ENCODE measurements at regions not wholly inside any gene's neighbourhood (a gene's known extent, or its start where the extent isn't known, plus 50 kb on each side); places are given as distances from the start of the nearest gene placed in this dataset.

- H3K4me3 ChIP-seq, result no peak overlapping the region
- in situ Hi-C loops (cut with MboI; ENCODE audit: low sequenced_read_pairs in 4 of 4), result no loop called here
- DNase-seq (peak; percentile 7 to 30), ATAC-seq (peak; percentile 88 to 91)
- intact Hi-C loops (cut with DNase I; ENCODE audit: low total_unique reads), result no loop called here
- H3K27me3 ChIP-seq, result no peaks in the 10 kb centered on the region
- peaks cover 0 to 11% (median 0%) of the 10 kb centered on the region in 3 donors for H3K9me3 ChIP-seq
- no peaks in the 10 kb centered on the region for H3K36me3 ChIP-seq
- TF ChIP-seq POLR2A (IDR thresholded peaks at IDR 0.05), result no peak
- TF ChIP-seq CTCF (IDR thresholded peaks at IDR 0.05 in 4 of 5, conservative IDR thresholded peaks at IDR 0.05 in 1 of 5), result no peak
- H3K4me1 ChIP-seq, result peaks cover 4% of the 10 kb centered on the region in 2 donors
- H3K27ac ChIP-seq, result peak overlapping the region in 1 of 4 donors; percentile 46
Observed at GRCh38 chrX:40406330-40406859, 174.4 kb upstream of the ATP6AP2 start.

- H3K9me3 ChIP-seq, result peaks cover 0 to 11% (median 0%) of the 10 kb centered on the region in 3 donors
Observed at GRCh38 chrX:40405399-40405798, 175.4 kb upstream of the ATP6AP2 start.

GRCh38 chrX:40403757-40404156, 177.0 kb upstream of the ATP6AP2 start:
- Histone ChIP-seq H3K4me1 (peaks cover 4% of the 10 kb centered on the region in 2 donors), H3K27me3 (no peaks in the 10 kb centered on the region), H3K9me3 (no peaks in the 10 kb centered on the region), H3K27ac (peak overlapping the region in 2 of 4 donors; percentile 52 to 61), H3K36me3 (no peaks in the 10 kb centered on the region), H3K4me3 (no peak overlapping the region)
- intact Hi-C loops (cut with DNase I; ENCODE audit: low total_unique reads), result no loop called here
- TF ChIP-seq CTCF (IDR thresholded peaks at IDR 0.05 in 4 of 5, conservative IDR thresholded peaks at IDR 0.05 in 1 of 5) (no peak), POLR2A (IDR thresholded peaks at IDR 0.05) (no peak)
- no peak for ATAC-seq
- DNase-seq, result no peak
- in situ Hi-C loops (cut with MboI; ENCODE audit: low sequenced_read_pairs in 4 of 4), result no loop called here

More at GRCh38 chrX:40405399-40405798, 175.4 kb upstream of the ATP6AP2 start:
- intact Hi-C loops (cut with DNase I; ENCODE audit: low total_unique reads) (no loop called here), in situ Hi-C loops (cut with MboI; ENCODE audit: low sequenced_read_pairs in 4 of 4) (no loop called here)
- Histone ChIP-seq H3K4me1 (peaks cover 4% of the 10 kb centered on the region in 2 donors), H3K27ac (no peak overlapping the region), H3K36me3 (no peaks in the 10 kb centered on the region), H3K27me3 (no peaks in the 10 kb centered on the region), H3K4me3 (no peak overlapping the region)
- TF ChIP-seq CTCF (IDR thresholded peaks at IDR 0.05 in 4 of 5, conservative IDR thresholded peaks at IDR 0.05 in 1 of 5) (no peak), POLR2A (IDR thresholded peaks at IDR 0.05) (no peak)
- ATAC-seq, result no peak
- DNase-seq, result no peak

GRCh38 chrX:40402831-40403533, 177.8 kb upstream of the ATP6AP2 start:
- DNase-seq (peak; percentile 37 to 63), ATAC-seq (peak; percentile 89 to 92)

More at GRCh38 chrX:40402831-40403533, 177.8 kb upstream of the ATP6AP2 start:
- Histone ChIP-seq H3K4me1 (peaks cover 4% of the 10 kb centered on the region in 2 donors), H3K27me3 (no peaks in the 10 kb centered on the region), H3K27ac (peak overlapping the region in 2 of 4 donors; percentile 52 to 61), H3K9me3 (no peaks in the 10 kb centered on the region), H3K36me3 (no peaks in the 10 kb centered on the region), H3K4me3 (no peak overlapping the region)
- intact Hi-C loops (cut with DNase I; ENCODE audit: low total_unique reads), result no loop called here
- in situ Hi-C loops (cut with MboI; ENCODE audit: low sequenced_read_pairs in 4 of 4), result no loop called here
- no peak for TF ChIP-seq CTCF (IDR thresholded peaks at IDR 0.05 in 4 of 5, conservative IDR thresholded peaks at IDR 0.05 in 1 of 5)
- no peak for TF ChIP-seq POLR2A (IDR thresholded peaks at IDR 0.05)
